Sigmoid colon (tissue), 6 donors: ENCODE measurements at regions not wholly inside any gene's neighbourhood (a gene's known extent, or its start where the extent isn't known, plus 50 kb on each side); places are given as distances from the start of the nearest gene placed in this dataset.
"Not testable (repeated sequence)": the region's sequence is repeated elsewhere in the genome, so short reads cannot be mapped to it uniquely, and the experiment has no call there.

Experiments
- DNase-seq: peaks from one replicate; pipeline ENCODE4 v3.0.0-alpha.2; 2019
- H3K27ac ChIP-seq, 4 donors: fragments of 200-600 bp; sonication (generic); one replicate each; pipeline ENCODE4 v1.5.1; 2016 to 2019; ENCODE audit warnings: mild to moderate bottlenecking in 1 of 4
- H3K27me3 ChIP-seq, 3 donors: fragments of 200-600 bp; sonication (generic); one replicate each; pipeline ENCODE4 v1.5.1; 2019; ENCODE audit warnings: mild to moderate bottlenecking in 1 of 3
- H3K36me3 ChIP-seq, 4 donors: fragments of 200-600 bp; sonication (generic); one replicate each; pipeline ENCODE4 v1.5.1; 2016 to 2019
- H3K4me1 ChIP-seq, 4 donors: fragments of 200-600 bp; sonication (generic); one replicate each; pipeline ENCODE4 v1.5.1; 2017 to 2019
- H3K4me3 ChIP-seq, 4 donors: fragments of 200-600 bp; sonication (generic); one replicate each; pipeline ENCODE4 v1.5.1; 2017 to 2019; ENCODE audit warnings: mild to moderate bottlenecking in 2 of 4, moderate library complexity in 1 of 4
- H3K9me3 ChIP-seq, 4 donors: fragments of 200-600 bp in 3 of 4; sonication (generic) in 3 of 4; one replicate each; pipeline versions ENCODE4 v1.5.1 to v1.6.1; 2013 to 2019
- CTCF ChIP-seq, 4 experiments: fragments of 450-650 bp in 3 of 4; fragments of 200-600 bp in 1 of 4; IDR thresholded peaks; one replicate each; pipeline ENCODE4 v1.5.1; 2016 to 2019; ENCODE audit warnings: antibody characterized with exemption in 4 of 4, mild to moderate bottlenecking in 3 of 4, moderate library complexity in 2 of 4
- EP300 ChIP-seq, 4 donors: sonication (generic); formaldehyde crosslinking; IDR thresholded peaks; one replicate each; pipeline ENCODE4 v1.6.1; 2017; ENCODE audit warnings: antibody characterized with exemption in 4 of 4
- POLR2A ChIP-seq, 2 donors: fragments of 450-650 bp; IDR thresholded peaks; one replicate each; pipeline ENCODE4 v1.6.1; 2016; ENCODE audit warnings: antibody characterized with exemption in 2 of 2, mild to moderate bottlenecking in 2 of 2, moderate library complexity in 2 of 2
- POLR2AphosphoS5 ChIP-seq, 4 donors: sonication (generic); formaldehyde crosslinking; IDR thresholded peaks; one replicate each; pipeline ENCODE4 v1.6.1; 2017; ENCODE audit warnings: antibody characterized with exemption in 4 of 4
- WGBS, 2 donors: extraction: QIAGEN DNeasy Blood & Tissue Kit; methylation state at CpG; one replicate each; pipeline ENCODE4 v1.1.7; 2013; 5-methylcytosine and 5-hydroxymethylcytosine counted together
- intact Hi-C: fragments of 100-400 bp; cut with DNase I; formaldehyde crosslinking; loops from one replicate; pipeline ENCODE4 v1.15.1; 2023
- donor health status: healthy with polysubstance abuse.
- donor health status: healthy.

DNA sequence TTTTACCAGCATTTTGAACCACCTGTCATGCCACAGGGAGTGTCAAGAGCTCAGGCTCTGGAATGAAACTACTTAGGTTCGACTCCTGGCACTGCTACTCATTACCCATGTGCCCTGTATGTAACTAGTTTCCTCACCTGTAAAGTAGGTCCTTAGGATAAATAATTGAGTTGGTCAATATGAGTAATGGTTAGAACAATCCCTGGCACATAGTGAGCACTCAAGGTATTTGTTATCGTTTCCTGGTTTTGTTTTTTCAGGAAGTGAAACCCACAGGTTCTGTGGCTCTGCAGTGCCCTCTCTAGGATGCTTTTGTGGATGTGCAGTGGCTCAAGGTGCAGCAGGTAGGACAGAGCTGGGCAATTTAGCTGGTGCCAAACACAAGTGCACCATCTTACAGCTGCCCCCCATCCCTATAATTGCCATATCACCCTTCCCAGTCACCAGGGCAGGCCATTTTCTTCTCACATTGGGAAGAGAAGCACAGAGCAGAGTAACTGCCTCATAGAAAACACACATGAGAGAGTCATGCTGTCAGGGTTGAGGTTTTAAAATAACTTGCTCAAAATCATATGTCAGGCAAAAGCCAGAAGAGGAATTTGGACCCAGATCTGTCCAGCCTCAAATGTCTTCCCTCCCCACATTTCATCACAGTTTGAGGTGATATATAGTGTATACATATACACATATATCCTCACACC is 297.5 kb downstream of the RPAP3 start:
- Histone ChIP-seq H3K27me3 (no peaks in the 10 kb centered on the region), H3K9me3 (no peaks in the 10 kb centered on the region), H3K27ac (peak overlapping the region in 2 of 4 donors; percentile 30 to 68), H3K36me3 (no peaks in the 10 kb centered on the region), H3K4me3 (no peak overlapping the region), H3K4me1 (peaks cover 0 to 61% (median 46%) of the 10 kb centered on the region in 4 donors)
- TF ChIP-seq POLR2A (IDR thresholded peaks at IDR 0.05) (no peak), POLR2AphosphoS5 (IDR thresholded peaks at IDR 0.05) (no peak), EP300 (IDR thresholded peaks at IDR 0.05) (no peak), CTCF (IDR thresholded peaks at IDR 0.05) (no peak)
- DNase-seq, result no peak
- intact Hi-C loops, result no loop called here
- WGBS, 2 donors, result 62 to 63% methylated on average over 2 of the region's 2 CpGs

DNA sequence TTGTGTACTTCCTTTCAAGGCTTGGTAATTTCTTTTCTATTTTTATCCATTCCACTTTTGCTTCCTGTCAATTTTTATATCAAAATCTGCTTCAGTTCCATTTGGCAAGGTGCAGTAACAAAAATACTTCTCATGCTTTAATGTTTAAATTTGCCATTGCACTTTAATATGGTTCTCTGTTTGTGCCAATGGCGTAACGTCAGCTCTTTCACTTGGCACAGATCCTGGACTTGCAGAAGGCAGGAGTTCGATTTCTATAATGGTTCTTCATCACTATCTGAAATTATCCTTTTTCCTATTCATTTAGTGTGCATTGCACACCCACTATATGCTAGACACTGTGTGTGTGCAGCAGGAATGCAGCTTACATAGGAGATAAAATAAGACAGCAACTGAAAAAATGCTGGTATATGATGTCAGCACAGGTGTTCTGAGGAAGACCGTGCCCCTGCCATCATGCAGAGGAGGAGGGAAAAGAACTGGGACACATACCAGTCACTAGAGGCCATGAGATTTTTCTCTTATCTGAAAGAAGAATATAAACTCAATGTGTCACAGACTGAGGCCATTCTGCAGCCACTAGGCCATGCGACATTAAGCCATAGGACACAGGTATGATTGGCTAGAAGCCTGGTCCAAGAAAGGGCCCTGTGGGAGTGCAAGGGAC is 298.2 kb downstream of the RPAP3 start:
- 68 to 75% methylated on average over 5 of the region's 5 CpGs for WGBS, 2 donors
- H3K9me3 ChIP-seq, result no peaks in the 10 kb centered on the region
- no peak overlapping the region for H3K4me3 ChIP-seq
- TF ChIP-seq POLR2AphosphoS5 (IDR thresholded peaks at IDR 0.05) (no peak), EP300 (IDR thresholded peaks at IDR 0.05) (no peak), POLR2A (IDR thresholded peaks at IDR 0.05) (no peak), CTCF (IDR thresholded peaks at IDR 0.05) (no peak)
- H3K36me3 ChIP-seq, result no peaks in the 10 kb centered on the region
- H3K4me1 ChIP-seq, result peaks cover 0 to 54% (median 39%) of the 10 kb centered on the region in 4 donors
- no peaks in the 10 kb centered on the region for H3K27me3 ChIP-seq
- DNase-seq, result no peak
- H3K27ac ChIP-seq, result peak overlapping the region in 2 of 4 donors; percentile 30 to 68
- intact Hi-C loops, result no loop called here

DNA sequence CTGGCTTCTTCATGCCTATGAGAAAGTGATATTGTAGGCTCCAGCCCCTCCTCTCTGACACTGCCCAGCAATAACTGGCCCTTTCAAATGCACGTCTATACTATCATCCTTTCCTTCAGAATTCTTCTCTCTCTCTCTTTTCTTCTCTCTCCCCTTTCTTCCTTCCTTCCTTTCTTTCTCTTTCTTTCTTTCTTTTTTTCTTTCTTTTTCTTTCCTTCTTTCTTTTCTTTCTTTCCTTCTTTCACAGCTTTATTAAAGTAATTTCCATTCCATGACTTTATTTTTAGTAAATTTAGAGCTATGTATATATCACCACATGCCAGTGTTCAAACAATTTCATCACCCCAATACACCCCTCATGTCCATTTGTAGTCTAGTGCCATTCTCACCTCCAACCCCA is 302.1 kb downstream of the RPAP3 start:
- TF ChIP-seq POLR2AphosphoS5 (IDR thresholded peaks at IDR 0.05), result no peak
- TF ChIP-seq POLR2A (IDR thresholded peaks at IDR 0.05), result no peak
- TF ChIP-seq CTCF (IDR thresholded peaks at IDR 0.05), result no peak
- TF ChIP-seq EP300 (IDR thresholded peaks at IDR 0.05), result no peak
- no peaks in the 10 kb centered on the region for H3K36me3 ChIP-seq
- H3K4me1 ChIP-seq, result peaks cover 0 to 17% (median 14%) of the 10 kb centered on the region in 4 donors
- no peaks in the 10 kb centered on the region for H3K9me3 ChIP-seq
- H3K27ac ChIP-seq, result no peak overlapping the region
- 67 to 80% methylated on average over 1 of the region's 1 CpG for WGBS, 2 donors
- DNase-seq, result no peak
- intact Hi-C loops, result no loop called here
- H3K27me3 ChIP-seq, result no peaks in the 10 kb centered on the region
- no peak overlapping the region for H3K4me3 ChIP-seq

DNA sequence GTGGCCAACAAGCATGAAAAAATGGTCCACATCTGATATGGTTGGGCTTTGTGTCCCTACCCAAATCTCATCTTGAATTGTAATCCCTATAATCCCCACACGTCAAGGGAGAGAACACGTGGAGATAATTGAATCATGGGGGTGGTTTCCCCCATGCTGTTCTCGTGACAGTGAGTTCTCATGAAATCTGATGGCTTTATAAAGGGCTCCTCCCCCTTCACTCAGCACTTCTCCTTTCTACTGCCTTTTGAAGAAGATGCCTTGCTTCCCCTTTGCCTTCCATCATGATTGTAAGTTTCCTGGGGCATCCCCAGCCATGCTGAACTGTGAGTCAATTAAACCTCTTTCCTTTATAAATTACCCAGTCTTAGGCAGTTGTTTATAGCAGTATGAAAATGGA is 304.6 kb downstream of the RPAP3 start:
- H3K36me3 ChIP-seq, H3K4me3 ChIP-seq, H3K27me3 ChIP-seq, DNase-seq, H3K4me1 ChIP-seq, intact Hi-C loops, H3K27ac ChIP-seq, H3K9me3 ChIP-seq: not testable (repeated sequence)
- WGBS, 2 donors, result 49 to 65% methylated on average over 3 of the region's 3 CpGs

- Histone ChIP-seq H3K4me3 (no peak overlapping the region), H3K36me3 (no peaks in the 10 kb centered on the region), H3K9me3 (no peaks in the 10 kb centered on the region), H3K4me1 (peaks cover 0 to 5% (median 0%) of the 10 kb centered on the region in 4 donors), H3K27me3 (no peaks in the 10 kb centered on the region), H3K27ac (no peak overlapping the region)
- DNase-seq, result no peak
- TF ChIP-seq CTCF (IDR thresholded peaks at IDR 0.05) (no peak), POLR2AphosphoS5 (IDR thresholded peaks at IDR 0.05) (no peak), POLR2A (IDR thresholded peaks at IDR 0.05) (no peak), EP300 (IDR thresholded peaks at IDR 0.05) (no peak)
- 70 to 76% methylated on average over 1 of the region's 1 CpG for WGBS, 2 donors
- intact Hi-C loops, result no loop called here
Observed at GRCh38 chr12:47400266-47400665, 305.6 kb downstream of the RPAP3 start.
